Stimulated activated CD4-positive, alpha-beta T cell treated with anti-CD3 and anti-CD28 coated beads, Interleukin-1b, Interleukin-23, amount 100 ng/mL, for 4 hours (primary cell): ENCODE measurements at regions not wholly inside any gene's neighbourhood (a gene's known extent, or its start where the extent isn't known, plus 50 kb on each side); places are given as distances from the start of the nearest gene placed in this dataset.
"Not testable (repeated sequence)": the region's sequence is repeated elsewhere in the genome, so short reads cannot be mapped to it uniquely, and the experiment has no call there.

Experiments used
- DNase-seq, 2 donors: peaks; one replicate each; pipeline ENCODE4 v3.0.0-alpha.2; 2020; ENCODE audit warnings: low read depth in 2 of 2

DNA sequence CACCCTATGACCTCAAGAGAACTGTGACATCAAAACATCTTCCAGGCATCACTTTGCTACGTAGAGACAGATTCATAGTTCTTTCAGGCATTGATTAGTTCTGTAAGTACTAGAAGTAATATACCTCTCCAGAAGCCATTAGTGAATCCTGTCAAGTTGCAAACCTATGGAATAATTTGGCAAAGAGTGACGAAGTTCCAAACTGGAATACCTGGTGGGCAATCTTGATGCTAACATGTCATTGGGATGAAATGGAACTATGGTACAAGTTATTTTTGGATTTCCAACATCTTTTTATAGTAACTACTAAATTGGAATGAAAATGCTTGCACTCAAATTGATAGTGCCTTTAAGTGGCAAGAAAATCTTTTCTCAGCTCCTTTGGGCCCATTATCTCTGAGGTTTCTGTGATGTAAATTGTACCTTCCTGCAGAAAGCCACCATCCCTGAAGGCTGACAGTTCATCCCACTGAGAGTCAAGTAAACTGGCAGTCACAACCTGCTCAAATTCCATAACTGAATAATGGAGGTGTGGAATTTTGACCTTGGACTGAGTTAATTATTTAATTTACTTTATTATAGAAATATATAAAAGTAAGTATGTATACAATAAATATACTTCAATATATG is 435.5 kb downstream of the DTWD2 start:
- no peak for DNase-seq

GRCh38 chr5:118552146-118552545 is 436.2 kb downstream of the DTWD2 start:
- no peak for DNase-seq

GRCh38 chr5:118551716-118552115 is 436.6 kb downstream of the DTWD2 start:
- DNase-seq: no peak

- no peak for DNase-seq
Observed at GRCh38 chr5:118551031-118551430, 437.3 kb downstream of the DTWD2 start.

DNA sequence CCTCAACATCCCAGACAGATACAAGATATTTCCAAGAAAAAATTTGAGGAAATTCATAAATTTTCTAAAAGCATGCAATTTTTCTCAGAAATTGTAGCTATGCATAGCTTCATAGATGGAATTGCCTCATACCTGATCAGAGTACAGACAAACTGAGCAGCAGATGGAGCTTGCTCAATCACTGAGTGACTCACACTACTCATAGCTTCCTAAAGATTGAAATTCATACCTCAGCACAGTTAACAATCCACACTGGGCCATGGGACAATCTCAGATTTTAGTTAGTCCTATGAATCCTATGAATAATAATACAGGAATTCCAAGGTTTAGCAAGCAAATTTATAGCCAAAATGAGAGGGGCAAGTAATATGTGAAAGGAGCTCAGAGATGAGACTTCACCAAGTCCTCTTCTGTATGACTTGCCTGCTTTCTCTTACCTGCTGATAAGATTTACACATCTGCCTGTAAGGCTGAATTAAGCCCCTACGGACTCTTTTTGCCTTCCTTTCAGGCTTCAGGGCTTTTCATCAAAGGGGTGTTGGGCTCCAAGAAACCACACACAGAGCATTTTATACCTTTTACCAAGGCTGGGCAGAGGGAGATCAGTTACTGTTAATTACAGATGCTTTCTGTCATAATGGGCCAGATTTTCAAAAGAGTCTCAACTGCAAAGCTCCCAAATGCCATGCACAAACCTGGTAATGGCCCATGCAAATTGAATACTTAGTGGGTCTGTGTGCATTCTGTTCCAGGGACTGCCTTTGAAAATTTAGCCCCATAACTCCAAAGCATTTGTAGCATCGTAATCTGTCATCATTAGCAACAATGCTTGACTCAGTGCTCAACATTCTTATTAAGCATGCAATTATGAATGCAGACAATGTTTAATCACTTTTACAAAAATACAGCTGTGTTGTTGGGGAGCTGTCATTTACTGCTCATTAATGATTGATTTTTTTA is 439.3 kb downstream of the DTWD2 start:
- DNase-seq: no peak

GRCh38 chr5:118545470-118545869 is 442.9 kb downstream of the DTWD2 start:
- DNase-seq: no peak

GRCh38 chr5:118544887-118545449 is 443.4 kb downstream of the DTWD2 start:
- no peak for DNase-seq

DNA sequence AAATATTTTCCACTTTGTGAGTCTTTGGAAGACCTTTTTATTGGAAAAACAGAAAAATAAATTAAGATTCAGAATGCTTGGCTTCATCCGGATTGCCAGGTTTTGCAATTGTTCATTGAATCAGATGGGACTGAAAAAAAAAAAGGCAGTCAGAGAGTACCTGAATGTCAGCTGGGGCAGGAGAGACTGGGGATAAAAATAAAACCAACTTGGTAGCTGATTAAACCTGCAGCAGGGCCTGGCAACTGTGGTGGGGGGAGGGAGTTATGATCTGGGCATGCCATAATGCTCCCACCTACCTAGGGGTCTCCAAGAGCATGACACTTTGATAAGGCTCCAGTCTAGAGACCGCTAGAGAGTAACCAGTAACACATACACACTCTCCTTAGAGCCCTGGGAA is 454.4 kb downstream of the DTWD2 start:
- no peak for DNase-seq

- no peak for DNase-seq
Observed at GRCh38 chr5:118533156-118533555, 455.2 kb downstream of the DTWD2 start.

DNA sequence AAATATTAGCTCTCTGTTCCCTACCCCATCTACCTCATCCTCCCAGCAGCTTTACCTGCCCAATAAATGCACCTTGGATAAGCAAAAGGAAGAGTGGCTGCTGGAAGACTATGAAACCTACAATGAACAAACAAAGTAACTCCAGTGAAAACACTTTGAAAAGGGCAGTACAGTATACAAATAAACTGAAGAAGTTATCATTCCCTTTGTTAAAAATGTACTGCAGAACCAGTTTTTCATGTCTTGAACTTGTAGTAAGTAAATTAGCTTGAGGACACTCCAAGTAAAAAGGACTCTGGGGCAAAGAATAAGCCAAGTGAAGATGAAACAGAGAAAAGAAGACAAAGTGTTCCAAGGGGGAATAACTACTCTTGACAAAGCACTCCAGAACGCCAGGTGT is 457.1 kb downstream of the DTWD2 start:
- DNase-seq: no peak

GRCh38 chr5:118529361-118530144 is 458.8 kb downstream of the DTWD2 start:
- no peak for DNase-seq

DNA sequence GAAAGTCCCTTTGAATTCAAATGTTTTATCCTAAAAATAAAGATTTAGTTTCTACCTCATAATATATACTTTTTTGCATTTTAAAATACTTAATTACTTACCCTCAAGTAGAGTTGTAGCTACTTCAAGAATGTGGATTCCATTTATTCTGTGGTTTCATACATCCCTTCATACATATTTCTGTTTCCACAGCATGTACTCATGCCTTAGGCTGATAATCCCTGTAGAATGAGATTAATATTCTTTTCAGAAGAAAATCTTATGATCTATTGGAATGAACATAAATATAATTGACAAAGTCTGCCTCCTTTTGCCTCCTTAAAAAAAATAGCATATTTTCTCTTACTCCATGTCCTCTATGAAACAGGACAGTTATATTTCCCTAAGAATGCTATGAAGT is 465.7 kb downstream of the DTWD2 start:
- no peak for DNase-seq

DNA sequence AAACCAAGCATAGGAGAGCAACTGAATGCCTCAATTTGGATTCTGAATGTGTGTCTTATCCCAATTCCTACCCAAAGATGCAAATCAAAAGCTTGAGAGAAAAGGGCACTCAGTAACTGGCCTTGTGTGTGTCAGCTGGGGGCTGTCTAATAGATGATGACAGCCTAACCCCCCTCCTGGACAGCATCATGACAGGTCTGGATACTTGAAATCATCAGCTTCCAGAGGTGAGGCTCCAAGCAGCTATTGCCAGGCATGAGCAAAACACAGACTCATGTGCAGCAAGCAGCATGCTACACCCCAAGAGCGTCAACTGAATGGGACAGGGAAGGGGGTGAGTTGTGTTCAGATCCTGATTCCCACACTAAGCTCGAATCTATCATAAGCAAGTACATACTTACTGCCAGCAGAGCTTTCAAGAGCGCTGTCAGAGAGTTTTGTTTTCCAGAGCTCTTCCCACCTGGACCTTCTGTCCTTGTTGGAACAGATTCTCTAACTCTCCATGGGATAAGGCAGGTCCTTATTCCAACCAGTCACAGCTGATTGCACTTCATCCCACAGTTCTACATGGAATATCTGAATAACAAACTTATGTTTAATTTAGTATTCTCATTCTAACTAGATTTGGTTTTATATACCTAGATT is 467.5 kb downstream of the DTWD2 start:
- DNase-seq: no peak

DNA sequence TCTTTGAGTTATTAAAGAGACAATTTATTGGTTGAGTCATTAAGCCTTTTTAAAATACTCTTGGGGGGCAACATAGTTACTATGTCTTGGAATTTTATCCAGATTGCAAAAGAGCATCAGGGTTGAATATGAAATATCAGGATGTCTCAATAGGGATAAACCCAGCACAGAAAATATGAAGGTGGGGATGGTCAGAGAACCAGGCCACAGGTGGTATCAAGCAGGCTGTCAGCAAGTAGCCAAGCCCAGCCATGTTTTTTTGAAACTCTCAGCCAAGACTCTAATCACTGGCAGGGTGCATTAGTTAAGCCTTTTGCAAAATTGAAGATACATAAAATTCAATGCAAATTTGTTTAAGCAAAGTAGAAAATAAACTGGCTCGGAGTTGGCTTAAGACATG is 468.9 kb downstream of the DTWD2 start:
- DNase-seq: no peak

DNA sequence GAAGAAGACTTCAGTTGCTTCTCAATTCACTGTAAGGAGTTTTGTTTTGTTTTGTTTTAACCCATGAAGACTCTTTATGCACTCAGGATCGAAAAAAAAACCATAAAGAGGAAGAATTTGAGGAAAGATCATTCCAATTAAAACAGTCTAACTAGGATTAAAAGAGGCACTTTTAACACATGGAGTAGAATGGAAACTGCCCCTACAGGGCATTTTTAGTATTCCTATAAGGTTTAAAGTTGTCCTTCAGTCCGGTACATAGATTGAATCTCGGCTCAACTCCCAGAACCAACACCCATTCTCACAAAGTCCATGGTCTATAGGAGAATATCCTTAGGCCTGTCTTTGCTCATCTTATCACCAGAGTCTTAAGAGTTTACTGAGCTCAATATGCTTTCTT is 469.6 kb downstream of the DTWD2 start:
- DNase-seq: no peak

- no peak for DNase-seq
Observed at GRCh38 chr5:118511846-118512245, 476.5 kb downstream of the DTWD2 start.

GRCh38 chr5:118506217-118506852 is 482.0 kb downstream of the DTWD2 start:
- DNase-seq: no peak

- not testable (repeated sequence) for DNase-seq
Observed at GRCh38 chr5:118502232-118502631, 486.1 kb downstream of the DTWD2 start.

GRCh38 chr5:118491351-118491750 is 497.0 kb downstream of the DTWD2 start:
- DNase-seq: no peak

- DNase-seq: no peak
Observed at GRCh38 chr5:118486647-118487225, 501.6 kb downstream of the DTWD2 start.

- no peak for DNase-seq
Observed at GRCh38 chr5:118479285-118479684, 509.1 kb downstream of the DTWD2 start.
